Stimulated activated naive B cell treated with anti-CD40 and anti-IgM and Interleukin-4, amounts not matched to agents 10 μg/mL and 1 μg/mL and 100 μg/mL, for 72 hours (primary cell): ENCODE measurements at regions not wholly inside any gene's neighbourhood (a gene's known extent, or its start where the extent isn't known, plus 50 kb on each side); places are given as distances from the start of the nearest gene placed in this dataset.
"Not testable (repeated sequence)": the region's sequence is repeated elsewhere in the genome, so short reads cannot be mapped to it uniquely, and the experiment has no call there.

Experiments used
- ATAC-seq, 2 donors: fragments of 150-1000 bp; cut with Tn5 transposase; replicated peaks; 2 replicates each; pipeline ENCODE4 v1.10.0; 2021; ENCODE audit warnings: moderate library complexity in 1 of 2
- DNase-seq: peaks from one replicate; pipeline ENCODE4 v3.0.0; 2021
- H3K27ac Mint-ChIP-seq: one replicate; pipeline ENCODE4 v1.8.0; 2022; ENCODE audit warnings: mild to moderate bottlenecking, mixed read lengths
- H3K27me3 Mint-ChIP-seq, 2 donors: one replicate each; pipeline ENCODE4 v1.8.0; 2022; ENCODE audit warnings: mixed read lengths in 2 of 2
- H3K36me3 Mint-ChIP-seq, 2 donors: one replicate each; pipeline ENCODE4 v1.8.0; 2022; ENCODE audit warnings: mixed read lengths in 2 of 2, mild to moderate bottlenecking in 1 of 2
- H3K4me1 Mint-ChIP-seq, 2 donors: one replicate each; pipeline ENCODE4 v1.8.0; 2022; ENCODE audit warnings: mixed read lengths in 2 of 2, mild to moderate bottlenecking in 1 of 2
- H3K4me3 Mint-ChIP-seq, 2 donors: one replicate each; pipeline ENCODE4 v1.8.0; 2022; ENCODE audit warnings: mild to moderate bottlenecking in 2 of 2, mixed read lengths in 2 of 2, moderate library complexity in 1 of 2
- H3K9me3 Mint-ChIP-seq, 2 donors: one replicate each; pipeline ENCODE4 v1.8.0; 2022; ENCODE audit warnings: mixed read lengths in 2 of 2, mild to moderate bottlenecking in 1 of 2

- Mint-ChIP-seq H3K27ac (no peak overlapping the region), H3K27me3 (no peaks in the 10 kb centered on the region), H3K9me3 (peaks cover 20 to 21% of the 10 kb centered on the region in 2 donors), H3K36me3 (peaks cover 0 to 5% of the 10 kb centered on the region in 2 donors), H3K4me3 (no peak overlapping the region), H3K4me1 (no peaks in the 10 kb centered on the region)
- no peak for DNase-seq
- no peak for ATAC-seq
Observed at GRCh38 chr1:100597061-100597741, 59.3 kb downstream of the GPR88 start.

DNA sequence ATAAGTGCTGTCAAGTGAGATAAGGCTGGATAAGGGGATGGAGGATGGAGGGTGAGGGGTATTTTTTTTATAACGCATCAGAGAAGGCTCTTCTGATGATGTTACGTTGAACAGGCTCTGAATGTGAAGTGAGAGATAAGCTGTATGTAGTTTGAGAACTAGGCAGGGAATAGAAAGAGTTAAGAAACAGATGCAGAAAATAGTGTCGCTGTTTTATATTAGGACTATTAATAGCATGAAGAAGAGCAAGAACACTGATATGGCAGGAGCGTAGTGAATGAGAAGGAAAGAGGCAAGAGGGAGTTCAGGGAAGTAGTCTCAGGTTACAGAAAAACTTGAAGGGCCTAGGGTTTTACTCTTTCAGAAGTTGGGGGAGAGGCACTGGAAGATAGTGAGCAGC is 59.8 kb downstream of the GPR88 start:
- DNase-seq: no peak
- H3K27ac Mint-ChIP-seq: no peak overlapping the region
- peaks cover 21 to 24% of the 10 kb centered on the region in 2 donors for H3K9me3 Mint-ChIP-seq
- H3K4me1 Mint-ChIP-seq: no peaks in the 10 kb centered on the region
- H3K36me3 Mint-ChIP-seq: peaks cover 0 to 5% of the 10 kb centered on the region in 2 donors
- ATAC-seq: no peak
- H3K4me3 Mint-ChIP-seq: no peak overlapping the region
- no peaks in the 10 kb centered on the region for H3K27me3 Mint-ChIP-seq

DNA sequence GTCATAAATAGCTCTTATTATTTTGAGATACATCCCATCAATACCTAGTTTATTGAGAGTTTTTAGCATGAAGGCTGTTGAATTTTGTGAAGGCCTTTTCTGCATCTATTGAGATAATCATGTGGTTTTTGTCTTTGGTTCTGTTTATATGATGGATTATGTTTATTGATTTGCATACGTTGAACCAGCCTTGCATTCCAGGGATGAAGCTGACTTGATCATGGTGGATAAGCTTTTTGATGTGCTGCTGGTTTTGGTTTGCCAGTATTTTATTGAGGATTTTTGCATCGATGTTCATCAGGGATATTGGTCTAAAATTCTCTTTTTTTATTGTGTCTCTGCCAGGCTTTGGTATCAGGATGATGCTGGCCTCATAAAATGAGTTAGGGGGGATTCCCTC is 62.4 kb downstream of the GPR88 start:
- DNase-seq, H3K4me1 Mint-ChIP-seq, H3K27me3 Mint-ChIP-seq, H3K27ac Mint-ChIP-seq, H3K36me3 Mint-ChIP-seq, ATAC-seq, H3K4me3 Mint-ChIP-seq: not testable (repeated sequence)
- H3K9me3 Mint-ChIP-seq: peaks cover 21 to 28% of the 10 kb centered on the region in 2 donors

- H3K36me3 Mint-ChIP-seq, H3K27ac Mint-ChIP-seq, H3K4me3 Mint-ChIP-seq, H3K4me1 Mint-ChIP-seq, ATAC-seq, DNase-seq: not testable (repeated sequence)
- peaks cover 0 to 14% of the 10 kb centered on the region in 2 donors for H3K27me3 Mint-ChIP-seq
- peaks cover 17 to 25% of the 10 kb centered on the region in 2 donors for H3K9me3 Mint-ChIP-seq
Observed at GRCh38 chr1:100602028-100602427, 64.1 kb downstream of the GPR88 start.

DNA sequence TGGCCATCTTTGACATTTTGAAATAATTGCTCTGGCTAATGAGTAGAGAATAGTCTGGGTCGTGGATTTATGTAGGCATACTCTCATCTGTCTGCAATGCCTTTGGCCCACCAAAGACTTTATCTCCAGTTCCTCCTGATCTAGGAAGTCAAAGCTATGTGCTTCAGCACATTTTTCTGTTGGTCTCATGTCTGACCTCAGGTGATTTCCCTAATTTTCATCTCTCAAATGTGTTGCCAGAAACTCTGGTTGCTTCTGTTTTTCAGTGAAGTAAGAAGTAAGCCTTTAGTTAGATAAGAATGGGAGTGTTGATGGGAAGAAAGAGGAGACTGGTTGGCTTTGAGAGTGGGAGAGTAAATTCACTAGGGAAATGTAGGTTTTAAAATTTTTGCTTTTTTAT is 66.4 kb downstream of the GPR88 start:
- DNase-seq (no peak), ATAC-seq (no peak)
- Mint-ChIP-seq H3K27ac (no peak overlapping the region), H3K4me3 (no peak overlapping the region), H3K9me3 (peaks cover 12 to 21% of the 10 kb centered on the region in 2 donors), H3K27me3 (peaks cover 0 to 14% of the 10 kb centered on the region in 2 donors), H3K36me3 (peaks cover 0 to 5% of the 10 kb centered on the region in 2 donors), H3K4me1 (no peaks in the 10 kb centered on the region)

- ATAC-seq (peak in 1 of 2 donors; percentile 29), DNase-seq (no peak)
- Mint-ChIP-seq H3K36me3 (no peaks in the 10 kb centered on the region), H3K9me3 (peaks cover 6 to 13% of the 10 kb centered on the region in 2 donors), H3K27me3 (peaks cover 0 to 14% of the 10 kb centered on the region in 2 donors), H3K27ac (no peak overlapping the region), H3K4me1 (no peaks in the 10 kb centered on the region), H3K4me3 (no peak overlapping the region)
Observed at GRCh38 chr1:100606438-100606837, 68.5 kb downstream of the GPR88 start.

GRCh38 chr1:100607628-100608240 is 69.8 kb downstream of the GPR88 start:
- H3K9me3 Mint-ChIP-seq: peaks cover 0 to 4% of the 10 kb centered on the region in 2 donors
- no peaks in the 10 kb centered on the region for H3K4me1 Mint-ChIP-seq
- no peak overlapping the region for H3K4me3 Mint-ChIP-seq
- H3K36me3 Mint-ChIP-seq: no peaks in the 10 kb centered on the region
- peaks cover 0 to 14% of the 10 kb centered on the region in 2 donors for H3K27me3 Mint-ChIP-seq
- DNase-seq: no peak
- no peak overlapping the region for H3K27ac Mint-ChIP-seq
- no peak for ATAC-seq

- no peak for ATAC-seq
- no peak overlapping the region for H3K27ac Mint-ChIP-seq
- H3K4me1 Mint-ChIP-seq: no peaks in the 10 kb centered on the region
- H3K27me3 Mint-ChIP-seq: peaks cover 0 to 8% of the 10 kb centered on the region in 2 donors
- H3K9me3 Mint-ChIP-seq: no peaks in the 10 kb centered on the region
- no peak overlapping the region for H3K4me3 Mint-ChIP-seq
- DNase-seq: no peak
- no peaks in the 10 kb centered on the region for H3K36me3 Mint-ChIP-seq
Observed at GRCh38 chr1:100609849-100610248, 71.9 kb downstream of the GPR88 start.

GRCh38 chr1:100611086-100611485 is 73.1 kb downstream of the GPR88 start:
- peaks cover 0 to 4% of the 10 kb centered on the region in 2 donors for H3K27me3 Mint-ChIP-seq
- no peak overlapping the region for H3K27ac Mint-ChIP-seq
- H3K36me3 Mint-ChIP-seq: no peaks in the 10 kb centered on the region
- no peaks in the 10 kb centered on the region for H3K9me3 Mint-ChIP-seq
- H3K4me1 Mint-ChIP-seq: no peaks in the 10 kb centered on the region
- no peak overlapping the region for H3K4me3 Mint-ChIP-seq
- DNase-seq: no peak
- no peak for ATAC-seq

GRCh38 chr1:100612540-100612939 is 74.6 kb downstream of the GPR88 start:
- Mint-ChIP-seq H3K27ac (no peak overlapping the region), H3K4me1 (no peaks in the 10 kb centered on the region), H3K27me3 (no peaks in the 10 kb centered on the region), H3K36me3 (no peaks in the 10 kb centered on the region), H3K4me3 (no peak overlapping the region), H3K9me3 (no peaks in the 10 kb centered on the region)
- ATAC-seq: no peak
- DNase-seq: no peak

GRCh38 chr1:100613817-100614559 is 76.0 kb downstream of the GPR88 start:
- Mint-ChIP-seq H3K36me3 (no peaks in the 10 kb centered on the region), H3K27ac (no peak overlapping the region), H3K4me1 (no peaks in the 10 kb centered on the region), H3K4me3 (no peak overlapping the region), H3K9me3 (peaks cover 0 to 2% of the 10 kb centered on the region in 2 donors), H3K27me3 (peaks cover 0 to 10% of the 10 kb centered on the region in 2 donors)
- DNase-seq (no peak), ATAC-seq (no peak)

DNA sequence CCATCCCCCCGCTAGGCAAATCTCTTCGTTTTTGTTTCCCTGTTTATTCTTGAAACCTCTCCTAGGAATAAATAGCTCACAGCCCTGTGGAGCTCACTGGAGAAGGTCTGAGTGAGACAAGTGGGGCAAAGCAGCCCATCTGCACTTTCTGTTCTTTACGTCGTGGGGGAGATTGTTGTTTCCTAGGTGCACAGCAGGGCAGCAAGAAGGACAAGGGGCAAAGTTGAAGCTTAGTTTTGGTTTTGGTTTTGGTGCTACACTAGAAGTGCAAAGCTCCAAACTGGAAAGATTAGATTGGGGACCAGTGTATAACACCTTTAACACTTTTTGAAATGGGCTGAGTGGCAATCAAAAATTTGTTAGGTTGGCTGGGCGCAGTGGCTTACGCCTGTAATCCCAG is 76.6 kb downstream of the GPR88 start:
- H3K4me1 Mint-ChIP-seq: no peaks in the 10 kb centered on the region
- H3K9me3 Mint-ChIP-seq: peaks cover 0 to 2% of the 10 kb centered on the region in 2 donors
- no peak overlapping the region for H3K4me3 Mint-ChIP-seq
- no peaks in the 10 kb centered on the region for H3K36me3 Mint-ChIP-seq
- DNase-seq (no peak), ATAC-seq (no peak)
- H3K27ac Mint-ChIP-seq: no peak overlapping the region
- peaks cover 0 to 10% of the 10 kb centered on the region in 2 donors for H3K27me3 Mint-ChIP-seq

GRCh38 chr1:100615686-100616085 is 77.7 kb downstream of the GPR88 start:
- peaks cover 0 to 10% of the 10 kb centered on the region in 2 donors for H3K27me3 Mint-ChIP-seq
- peaks cover 0 to 2% of the 10 kb centered on the region in 2 donors for H3K9me3 Mint-ChIP-seq
- no peaks in the 10 kb centered on the region for H3K36me3 Mint-ChIP-seq
- H3K27ac Mint-ChIP-seq: no peak overlapping the region
- ATAC-seq (no peak), DNase-seq (no peak)
- H3K4me1 Mint-ChIP-seq: no peaks in the 10 kb centered on the region
- no peak overlapping the region for H3K4me3 Mint-ChIP-seq

- Mint-ChIP-seq H3K36me3 (no peaks in the 10 kb centered on the region), H3K27ac (no peak overlapping the region), H3K4me1 (no peaks in the 10 kb centered on the region), H3K9me3 (peaks cover 0 to 2% of the 10 kb centered on the region in 2 donors), H3K27me3 (peaks cover 0 to 10% of the 10 kb centered on the region in 2 donors), H3K4me3 (no peak overlapping the region)
- DNase-seq (no peak), ATAC-seq (no peak)
Observed at GRCh38 chr1:100616121-100616621, 78.2 kb downstream of the GPR88 start.
